Retinal pigment epithelial cell (primary cell): ENCODE measurements at regions not wholly inside any gene's neighbourhood (a gene's known extent, or its start where the extent isn't known, plus 50 kb on each side); places are given as distances from the start of the nearest gene placed in this dataset.

Experiments used
- DNase-seq: peaks from one replicate; pipeline ENCODE4 v3.0.0-alpha.2; 2010; ENCODE audit warnings: low read depth
- H3K4me3 ChIP-seq: 2 replicates; pipeline ENCODE4 v1.5.1; 2011; ENCODE audit warnings: mild to moderate bottlenecking, low read length, control low read depth, moderate library complexity
- TF ChIP-seq, protein P1 (sequence below): conservative IDR thresholded peaks from 2 replicates; pipeline ENCODE4 v1.5.1; 2011; ENCODE audit warnings: low read depth, low read length, control low read depth, inconsistent platforms

DNA sequence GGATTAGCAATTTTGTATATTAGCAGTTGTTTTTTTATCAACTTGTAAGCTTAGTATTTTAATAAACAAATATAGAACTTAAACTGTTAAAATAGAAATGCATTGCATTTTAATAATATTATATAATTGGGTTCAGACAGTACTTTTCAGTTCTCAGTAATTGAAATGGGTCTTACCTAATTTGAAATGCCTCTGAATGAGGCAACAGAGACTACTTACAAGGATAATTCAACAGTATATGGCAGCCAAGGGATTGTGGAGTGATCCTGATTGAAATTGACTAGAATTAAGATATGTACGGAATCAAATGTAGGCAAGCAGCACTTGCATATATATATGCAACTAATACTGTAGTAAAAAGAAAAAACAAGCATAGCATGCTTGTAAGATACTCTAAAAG, 1503.9 kb upstream of the MIR17HG start:
- no peak overlapping the region for H3K4me3 ChIP-seq
- DNase-seq: no peak
- TF ChIP-seq, protein P1, sequence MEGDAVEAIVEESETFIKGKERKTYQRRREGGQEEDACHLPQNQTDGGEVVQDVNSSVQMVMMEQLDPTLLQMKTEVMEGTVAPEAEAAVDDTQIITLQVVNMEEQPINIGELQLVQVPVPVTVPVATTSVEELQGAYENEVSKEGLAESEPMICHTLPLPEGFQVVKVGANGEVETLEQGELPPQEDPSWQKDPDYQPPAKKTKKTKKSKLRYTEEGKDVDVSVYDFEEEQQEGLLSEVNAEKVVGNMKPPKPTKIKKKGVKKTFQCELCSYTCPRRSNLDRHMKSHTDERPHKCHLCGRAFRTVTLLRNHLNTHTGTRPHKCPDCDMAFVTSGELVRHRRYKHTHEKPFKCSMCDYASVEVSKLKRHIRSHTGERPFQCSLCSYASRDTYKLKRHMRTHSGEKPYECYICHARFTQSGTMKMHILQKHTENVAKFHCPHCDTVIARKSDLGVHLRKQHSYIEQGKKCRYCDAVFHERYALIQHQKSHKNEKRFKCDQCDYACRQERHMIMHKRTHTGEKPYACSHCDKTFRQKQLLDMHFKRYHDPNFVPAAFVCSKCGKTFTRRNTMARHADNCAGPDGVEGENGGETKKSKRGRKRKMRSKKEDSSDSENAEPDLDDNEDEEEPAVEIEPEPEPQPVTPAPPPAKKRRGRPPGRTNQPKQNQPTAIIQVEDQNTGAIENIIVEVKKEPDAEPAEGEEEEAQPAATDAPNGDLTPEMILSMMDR: no peak

DNA sequence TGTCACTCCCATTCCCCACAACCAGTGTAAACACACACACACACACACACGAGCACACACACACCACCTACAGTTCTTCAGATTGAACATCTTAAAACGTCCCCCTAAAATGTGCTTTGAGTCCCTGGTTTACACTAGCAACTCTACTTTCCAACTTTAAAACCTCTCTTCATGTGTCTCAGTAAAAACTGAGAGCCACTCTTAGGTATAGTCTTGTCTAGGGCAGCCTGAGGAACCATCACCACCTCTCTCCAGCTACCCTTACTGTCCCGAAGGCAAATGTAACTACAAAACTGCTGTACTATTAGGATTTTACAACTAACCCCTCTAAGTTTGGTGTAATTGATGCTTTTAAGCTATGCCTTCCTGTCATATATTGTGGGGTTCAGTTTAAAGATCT, 1501.6 kb upstream of the MIR17HG start:
- TF ChIP-seq, protein P1: no peak
- no peak for DNase-seq
- no peak overlapping the region for H3K4me3 ChIP-seq

DNA sequence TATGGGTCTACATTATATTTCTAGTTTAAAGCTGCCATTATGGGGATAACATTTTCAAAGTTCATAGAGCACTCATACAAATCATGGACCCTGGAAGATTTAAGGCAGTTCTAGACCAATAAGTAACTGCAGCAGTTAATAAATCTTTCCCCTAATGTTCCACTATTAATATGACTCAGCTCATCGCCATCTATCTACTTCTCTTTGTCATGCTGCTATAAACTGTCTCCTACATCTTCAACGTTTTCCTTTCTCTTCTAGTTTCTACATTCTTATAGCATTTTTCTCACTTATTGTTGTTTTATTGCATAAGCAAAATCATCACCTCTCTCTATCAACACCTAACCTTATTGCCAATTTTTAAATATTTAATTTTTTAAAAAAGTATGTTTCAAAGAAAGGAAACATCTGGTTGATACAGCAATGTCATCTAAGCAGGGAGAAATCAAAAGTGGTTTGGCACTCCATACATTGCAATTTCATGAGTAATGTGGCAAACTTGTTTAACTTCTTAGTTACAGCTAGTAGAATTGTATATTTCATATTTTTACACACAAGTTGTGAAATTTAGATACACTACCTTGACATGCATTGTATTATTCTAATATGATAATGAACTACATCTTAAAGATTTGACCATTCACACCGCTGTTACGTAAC, 1500.4 kb upstream of the MIR17HG start:
- no peak for DNase-seq
- no peak overlapping the region for H3K4me3 ChIP-seq
- TF ChIP-seq, protein P1: no peak

DNA sequence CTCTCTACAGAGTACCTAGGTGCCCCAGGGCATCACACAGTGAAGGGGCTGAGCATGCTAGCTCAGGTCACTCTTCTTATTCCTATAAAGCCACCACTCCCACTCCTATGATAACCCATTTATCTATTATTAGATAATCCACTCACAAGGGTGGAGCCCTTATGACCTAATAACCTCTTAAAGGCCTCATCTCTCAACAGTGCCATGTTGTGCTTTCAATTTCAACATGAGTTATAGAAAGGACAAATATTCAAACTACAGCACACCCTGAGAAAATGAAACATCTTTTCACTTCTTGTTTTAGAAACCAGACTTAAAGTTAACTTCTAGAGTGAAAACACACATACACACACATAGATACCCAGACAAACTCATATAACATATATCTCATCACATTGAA, 1494.9 kb upstream of the MIR17HG start:
- DNase-seq: no peak
- TF ChIP-seq, protein P1: no peak
- H3K4me3 ChIP-seq: no peak overlapping the region

DNA sequence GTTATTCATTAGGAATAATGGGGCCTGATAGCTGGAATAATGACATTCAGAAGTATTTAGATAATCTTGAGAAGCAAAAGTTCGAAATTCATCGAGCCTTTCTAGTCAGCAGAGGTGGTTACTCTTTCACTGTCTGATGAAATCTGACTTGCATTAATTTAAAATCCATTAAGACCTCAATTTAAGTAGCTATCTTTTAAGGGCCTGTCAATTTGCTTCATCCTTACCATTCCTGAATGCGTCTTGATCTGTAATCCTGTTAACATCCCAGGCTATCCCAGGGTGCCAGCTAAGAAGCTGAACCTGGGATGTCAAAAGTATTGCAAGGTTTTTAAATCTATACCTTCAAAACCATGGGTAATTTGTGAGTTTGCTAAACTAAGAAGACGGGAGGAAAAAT, 1491.0 kb upstream of the MIR17HG start:
- TF ChIP-seq, protein P1: no peak
- DNase-seq: no peak
- no peak overlapping the region for H3K4me3 ChIP-seq

DNA sequence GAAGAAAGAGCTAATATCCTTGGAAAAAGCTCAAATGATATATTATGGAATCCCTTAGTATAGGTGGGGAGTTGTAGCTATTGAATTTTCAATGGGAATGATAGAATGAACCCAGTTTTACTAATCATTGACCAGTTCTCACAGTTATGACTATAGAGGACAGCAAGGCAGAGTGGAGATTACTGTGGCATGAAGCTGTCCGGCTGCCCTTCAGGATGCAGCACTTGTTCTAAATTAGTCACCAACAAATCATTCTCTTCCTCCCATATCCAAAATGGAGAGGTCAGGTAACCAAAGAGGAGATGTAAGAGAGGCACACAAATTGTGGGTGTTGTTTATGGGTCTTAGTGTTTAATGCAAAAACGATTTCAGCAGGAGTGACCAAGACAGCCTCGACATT, 1490.0 kb upstream of the MIR17HG start:
- TF ChIP-seq, protein P1: no peak
- no peak for DNase-seq
- no peak overlapping the region for H3K4me3 ChIP-seq

DNA sequence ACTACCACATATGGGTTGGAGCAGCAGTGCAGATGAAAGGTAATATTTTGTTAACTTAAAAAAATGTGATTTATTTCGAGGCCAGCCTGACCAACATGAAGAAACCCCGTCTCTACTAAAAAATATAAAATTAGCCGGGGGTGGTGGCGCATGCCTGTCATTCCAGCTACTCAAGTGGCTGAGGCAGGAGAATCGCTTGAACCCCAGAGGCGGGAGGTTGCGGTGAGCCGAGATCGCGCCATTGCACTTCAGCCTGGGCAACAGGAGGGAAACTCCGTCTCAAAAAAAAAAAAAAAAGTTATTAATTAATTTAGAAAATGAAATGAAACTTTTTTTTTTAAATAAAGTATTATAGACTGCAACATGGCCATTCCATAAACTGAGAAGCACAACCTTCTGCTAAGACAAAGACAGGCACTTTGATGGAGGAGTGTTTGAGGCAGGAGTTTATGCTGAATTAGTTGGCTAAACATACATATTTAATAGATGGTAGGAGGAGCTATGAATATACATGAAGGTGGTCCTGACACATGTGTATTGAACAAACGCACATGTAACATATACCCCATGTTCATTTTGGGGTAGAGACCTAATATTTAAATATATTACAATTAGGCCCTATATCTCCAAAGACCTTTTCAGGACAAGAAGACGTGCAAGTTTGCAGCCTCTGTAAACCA, 1485.3 kb upstream of the MIR17HG start:
- TF ChIP-seq, protein P1: no peak
- no peak for DNase-seq
- no peak overlapping the region for H3K4me3 ChIP-seq
